ENCODE measurements at regions not wholly inside any gene's neighbourhood (a gene's known extent, or its start where the extent isn't known, plus 50 kb on each side); places are given as distances from the start of the nearest gene placed in this dataset.
"Not testable (repeated sequence)": the region's sequence is repeated elsewhere in the genome, so short reads cannot be mapped to it uniquely, and the experiment has no call there.

DNA sequence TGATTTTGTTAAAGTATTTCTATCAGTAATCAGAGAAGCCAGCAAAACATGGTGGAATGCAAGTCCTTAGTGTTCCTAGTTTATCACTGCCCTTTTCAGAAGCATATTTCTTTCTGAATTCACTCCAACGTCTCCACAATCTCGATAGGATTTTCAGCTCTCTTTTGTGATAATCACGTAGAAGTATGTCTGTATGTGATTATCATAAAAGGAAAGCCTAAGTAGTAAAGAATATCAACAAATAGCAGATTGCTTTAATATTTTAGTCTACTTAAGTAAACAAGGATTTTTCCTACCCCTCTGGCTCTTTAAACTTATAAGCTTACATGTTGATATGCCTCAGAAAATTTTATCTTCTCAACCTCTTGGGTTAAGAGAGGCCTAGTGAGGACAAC lies 147.4 kb upstream of the NUDT4 start:
- TF ChIP-seq, protein P1, sequence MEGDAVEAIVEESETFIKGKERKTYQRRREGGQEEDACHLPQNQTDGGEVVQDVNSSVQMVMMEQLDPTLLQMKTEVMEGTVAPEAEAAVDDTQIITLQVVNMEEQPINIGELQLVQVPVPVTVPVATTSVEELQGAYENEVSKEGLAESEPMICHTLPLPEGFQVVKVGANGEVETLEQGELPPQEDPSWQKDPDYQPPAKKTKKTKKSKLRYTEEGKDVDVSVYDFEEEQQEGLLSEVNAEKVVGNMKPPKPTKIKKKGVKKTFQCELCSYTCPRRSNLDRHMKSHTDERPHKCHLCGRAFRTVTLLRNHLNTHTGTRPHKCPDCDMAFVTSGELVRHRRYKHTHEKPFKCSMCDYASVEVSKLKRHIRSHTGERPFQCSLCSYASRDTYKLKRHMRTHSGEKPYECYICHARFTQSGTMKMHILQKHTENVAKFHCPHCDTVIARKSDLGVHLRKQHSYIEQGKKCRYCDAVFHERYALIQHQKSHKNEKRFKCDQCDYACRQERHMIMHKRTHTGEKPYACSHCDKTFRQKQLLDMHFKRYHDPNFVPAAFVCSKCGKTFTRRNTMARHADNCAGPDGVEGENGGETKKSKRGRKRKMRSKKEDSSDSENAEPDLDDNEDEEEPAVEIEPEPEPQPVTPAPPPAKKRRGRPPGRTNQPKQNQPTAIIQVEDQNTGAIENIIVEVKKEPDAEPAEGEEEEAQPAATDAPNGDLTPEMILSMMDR (IDR thresholded peaks at IDR 0.05; ENCODE audit: control extremely low read depth, extremely low read depth, low read depth, missing control alignments): no peak
- POLR2A ChIA-PET: no interaction called here
- CTCF ChIA-PET: interaction anchor here (1.1 kb wide), 2 partner anchors 12 to 187 kb away, joined by 3 read pairs; no protein-coding TSS in a partner anchor
- DNase-seq (ENCODE audit: extremely low spot score): no peak

DNA sequence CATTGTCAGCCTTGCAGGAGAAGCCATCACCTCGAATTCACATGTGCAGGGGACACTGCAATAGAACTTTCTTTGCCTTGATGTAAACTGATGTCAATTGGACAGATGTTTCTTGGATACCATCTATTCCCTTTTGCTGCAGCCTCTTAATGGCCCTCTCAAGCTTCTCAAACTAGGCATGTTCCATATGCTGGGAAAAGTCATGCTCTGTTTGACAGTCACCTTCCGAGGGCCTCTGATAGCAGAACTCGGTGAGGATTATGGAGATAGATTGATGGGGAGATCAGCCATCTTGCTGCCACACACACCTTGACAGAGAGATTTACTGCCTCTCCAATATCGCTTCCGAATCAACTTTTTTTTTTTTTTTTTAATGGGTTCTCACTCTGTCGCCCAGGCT lies 145.8 kb upstream of the NUDT4 start:
- POLR2A ChIA-PET: no interaction called here
- no peak for DNase-seq (ENCODE audit: extremely low spot score)
- TF ChIP-seq, protein P1 (IDR thresholded peaks at IDR 0.05; ENCODE audit: control extremely low read depth, extremely low read depth, low read depth, missing control alignments): no peak
- CTCF ChIA-PET: no interaction called here

DNA sequence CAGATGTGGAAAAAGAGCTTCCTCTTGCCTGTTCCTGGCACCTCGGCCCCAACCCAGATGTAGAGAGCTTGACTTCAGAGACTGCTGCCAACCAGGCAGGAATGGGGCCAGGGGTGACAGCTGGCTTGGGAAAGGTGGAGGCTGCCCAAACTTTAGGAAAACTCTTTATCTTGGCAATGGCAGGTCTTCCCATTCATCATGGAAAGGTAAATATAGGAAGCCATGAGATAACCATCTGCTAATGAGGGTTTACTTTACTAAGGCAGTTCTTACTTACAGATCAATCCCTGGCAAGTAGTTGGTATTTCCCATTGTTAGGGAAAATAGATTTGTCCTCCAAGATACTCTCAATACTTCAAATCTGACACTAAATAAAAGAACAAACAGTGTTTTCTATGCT lies 143.1 kb upstream of the NUDT4 start:
- ChIA-PET POLR2A (no interaction called here), CTCF (interaction anchor here (1.0 to 1.6 kb wide), 2 partner anchors 11 to 25 kb away, joined by 3 to 5 read pairs; no protein-coding TSS in a partner anchor)
- DNase-seq (ENCODE audit: extremely low spot score): no peak
- TF ChIP-seq, protein P1 (IDR thresholded peaks at IDR 0.05; ENCODE audit: control extremely low read depth, extremely low read depth, low read depth, missing control alignments): no peak

DNA sequence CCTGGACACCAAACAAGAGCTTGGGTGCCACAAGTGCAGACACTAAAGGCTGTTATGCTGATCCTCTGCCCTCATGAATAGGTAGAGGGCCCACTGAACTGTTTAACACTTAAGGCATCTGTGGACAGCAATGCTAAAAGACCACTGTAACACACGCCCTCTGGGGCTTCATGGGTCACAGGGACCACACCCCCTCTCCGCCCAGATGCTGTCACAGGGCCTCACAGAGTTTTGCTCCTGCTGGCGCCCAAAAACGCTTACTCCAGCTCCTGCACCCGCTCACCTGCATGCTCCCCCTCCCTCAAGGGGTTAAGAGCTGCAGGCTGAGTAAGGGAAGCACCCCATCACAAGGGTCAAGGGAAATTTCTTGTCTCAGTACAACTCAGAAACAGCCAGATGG lies 141.8 kb upstream of the NUDT4 start:
- TF ChIP-seq, protein P1 (IDR thresholded peaks at IDR 0.05; ENCODE audit: control extremely low read depth, extremely low read depth, low read depth, missing control alignments): no peak
- ChIA-PET CTCF (interaction anchor here (1.0 to 1.7 kb wide), 3 partner anchors 9 to 18 kb away, joined by 3 to 9 read pairs (median 5); no protein-coding TSS in a partner anchor), POLR2A (no interaction called here)
- no peak for DNase-seq (ENCODE audit: extremely low spot score)

DNA sequence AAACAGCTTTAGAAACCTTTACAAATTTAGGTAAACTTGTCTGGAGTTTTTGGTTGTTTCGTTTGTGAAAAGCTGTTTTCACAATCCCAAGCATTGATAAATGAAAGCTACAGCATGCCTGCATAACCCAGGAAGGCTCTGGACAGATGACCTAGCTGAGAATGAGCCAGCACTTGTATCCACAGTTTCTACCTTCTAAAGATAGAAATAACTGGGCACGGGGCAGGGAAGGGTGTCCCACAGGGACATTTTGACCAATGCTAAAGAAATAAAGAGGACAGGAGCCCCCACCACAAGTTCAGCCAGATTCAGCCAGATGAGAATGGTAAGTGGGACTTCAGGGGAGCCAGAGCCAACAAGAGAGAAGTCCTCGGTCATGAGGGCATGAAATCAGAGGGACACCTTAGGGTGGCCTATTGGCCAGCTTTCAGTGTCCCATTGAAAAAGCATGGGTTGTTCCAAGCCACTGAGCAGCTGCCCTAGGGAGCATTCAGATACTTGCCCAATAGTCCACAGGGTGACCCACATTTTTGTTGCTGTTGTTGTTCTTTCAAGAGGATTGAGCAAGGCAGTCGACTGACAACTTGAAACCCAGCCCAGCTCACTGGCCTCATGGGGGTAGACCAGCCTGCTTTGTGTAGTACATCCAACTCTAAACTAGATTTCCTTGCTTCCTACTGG lies 140.3 kb upstream of the NUDT4 start:
- ChIA-PET POLR2A (no interaction called here), CTCF (interaction anchor here (0.9 to 1.0 kb wide), 3 partner anchors 10 to 48 kb away, joined by 3 read pairs; no protein-coding TSS in a partner anchor)
- DNase-seq (ENCODE audit: extremely low spot score): no peak
- TF ChIP-seq, protein P1 (IDR thresholded peaks at IDR 0.05; ENCODE audit: control extremely low read depth, extremely low read depth, low read depth, missing control alignments): no peak

DNA sequence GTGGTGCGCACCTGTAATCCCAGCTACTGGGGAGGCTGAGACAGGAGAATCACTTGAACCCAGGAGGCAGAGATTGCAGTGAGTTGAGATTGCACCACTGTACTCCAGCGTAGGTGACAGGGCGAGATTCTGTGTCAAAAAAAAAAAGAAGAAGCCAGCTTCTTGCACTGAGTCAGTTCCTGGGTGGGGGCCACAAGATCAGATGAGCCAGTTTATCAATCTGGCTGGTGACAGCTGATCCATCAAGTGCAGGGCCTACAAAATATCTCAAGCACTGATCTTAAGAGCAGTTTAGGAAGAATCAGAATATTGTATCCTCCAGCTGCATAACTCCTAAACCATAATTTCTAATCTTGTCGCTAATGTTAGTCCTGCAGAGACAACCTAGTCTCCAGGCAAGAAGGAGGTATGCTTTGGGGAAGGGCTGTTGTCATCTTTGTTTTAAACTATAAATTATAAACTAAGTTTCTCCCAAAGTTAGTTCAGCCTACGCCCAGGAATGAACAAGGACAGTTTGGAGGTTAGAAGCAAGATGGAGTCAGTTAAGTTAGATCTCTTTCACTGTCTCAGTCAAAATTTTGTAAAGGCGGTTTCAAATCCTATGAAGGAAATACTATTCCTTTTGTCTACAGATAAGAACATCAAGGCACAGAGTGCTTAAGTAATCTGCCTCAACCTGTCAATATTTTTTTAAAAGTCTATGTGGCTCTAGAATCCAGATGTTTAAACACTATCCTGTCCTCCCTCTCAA lies 139.0 kb upstream of the NUDT4 start:
- POLR2A ChIA-PET; DNase-seq (ENCODE audit: extremely low spot score); CTCF ChIA-PET: not testable (repeated sequence)

DNA sequence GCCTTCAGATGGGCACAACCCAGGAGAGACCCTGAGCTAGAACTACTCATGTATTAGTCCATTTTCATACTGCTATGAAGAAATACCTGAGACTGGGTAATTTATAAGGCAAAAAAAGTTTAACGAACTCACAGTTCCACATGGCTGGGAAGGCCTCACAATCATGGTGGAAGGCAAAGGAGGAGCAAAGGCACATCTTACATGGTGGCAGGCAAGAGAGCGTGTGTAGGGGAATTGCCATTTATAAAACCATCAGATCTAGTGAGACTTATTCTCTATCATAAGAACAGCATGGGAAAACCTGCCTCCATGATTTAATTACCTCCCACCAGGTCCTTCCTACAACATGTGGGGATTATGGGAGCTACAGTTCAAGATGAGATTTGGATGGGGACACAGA lies 137.9 kb upstream of the NUDT4 start:
- DNase-seq (ENCODE audit: extremely low spot score); POLR2A ChIA-PET: not testable (repeated sequence)
- CTCF ChIA-PET: interaction anchor here (0.7 kb wide), 1 partner anchor 33 kb away, joined by 3 read pairs; no protein-coding TSS in a partner anchor

Data from GM10248 (cell line).